ENCODE measurements at regions not wholly inside any gene's neighbourhood (a gene's known extent, or its start where the extent isn't known, plus 50 kb on each side); places are given as distances from the start of the nearest gene placed in this dataset.

- no peak for TF ChIP-seq SIN3A (IDR thresholded peaks at IDR 0.05; ENCODE audit: low read depth)
- no peak for TF ChIP-seq CTCF (IDR thresholded peaks at IDR 0.05 in 2 of 3, conservative IDR thresholded peaks at IDR 0.05 in 1 of 3; ENCODE audit: borderline replicate concordance in 1 of 3, insufficient read depth in 1 of 3, low read depth in 2 of 3, low read length in 2 of 3)
- TF ChIP-seq CEBPB (IDR thresholded peaks at IDR 0.05; ENCODE audit: low read depth): no peak
- TF ChIP-seq EZH2 (IDR thresholded peaks at IDR 0.05): no peak
- TF ChIP-seq SRF (IDR thresholded peaks at IDR 0.05; ENCODE audit: low read depth): no peak
- no peak for TF ChIP-seq MAX (IDR thresholded peaks at IDR 0.05)
Observed at GRCh38 chr5:169413416-169413815, 112.5 kb upstream of the SLIT3 start.

Measured in HCT116 (cell line).